IMR-90 (cell line): ENCODE measurements at regions not wholly inside any gene's neighbourhood (a gene's known extent, or its start where the extent isn't known, plus 50 kb on each side); places are given as distances from the start of the nearest gene placed in this dataset.

Source experiments
- ATAC-seq: fragments of 200-7000 bp; cut with Tn5 transposase; 2 replicates; pipeline ENCODE4 v1.9.1; 2020; ENCODE audit warnings: low read depth, mild to moderate bottlenecking, moderate library complexity
- BruUV-seq: library from RNA; stranded (reverse); fragments of 400-500 nt; replicated peaks from 2 replicates; lab custom pipeline; 2021; lab: Mats Ljungman, UMichigan
- CTCF ChIA-PET: fragments of 300-600 bp; formaldehyde crosslinking; extraction: SDS; loops from one replicate; lab custom pipeline; 2021; ENCODE audit warnings: antibody characterized with exemption; lab: Yijun Ruan, JAX
- POLR2A ChIA-PET: fragments of 300-600 bp; sonication (Branson Sonifier 250); formaldehyde crosslinking; loops from one replicate; lab custom pipeline; 2022; ENCODE audit warnings: antibody characterized with exemption; ENCODE audit not compliant: unreplicated experiment; lab: Charles Lee
- DNase-seq: peaks from one replicate; pipeline ENCODE4 v3.0.0; 2013
- H2AFZ ChIP-seq: replicated peaks from 2 replicates; pipeline ENCODE3; 2013; ENCODE audit warnings: low read length, mild to moderate bottlenecking; ENCODE audit not compliant: poor library complexity
- H2AK5ac ChIP-seq: 2 replicates; pipeline ENCODE4 v1.6.1; 2013; ENCODE audit warnings: low read depth, low read length, inconsistent platforms
- H2AK9ac ChIP-seq: replicated peaks from 2 replicates; pipeline ENCODE3; 2013; ENCODE audit warnings: mild to moderate bottlenecking, low read depth, low read length, moderate library complexity; ENCODE audit not compliant: poor library complexity
- H2BK120ac ChIP-seq: 2 replicates; pipeline ENCODE4 v1.6.1; 2013; ENCODE audit warnings: low read depth, low read length, inconsistent platforms
- H2BK15ac ChIP-seq: 3 replicates; pipeline ENCODE4 v1.6.1; 2013; ENCODE audit warnings: low read depth, low read length, inconsistent platforms
- H2BK20ac ChIP-seq: 2 replicates; pipeline ENCODE4 v1.6.1; 2013; ENCODE audit warnings: low read depth, mild to moderate bottlenecking, inconsistent platforms, low read length, moderate library complexity
- H2BK5ac ChIP-seq: 2 replicates; pipeline ENCODE4 v1.6.1; 2013; ENCODE audit warnings: mild to moderate bottlenecking, low read depth, low read length, inconsistent platforms; ENCODE audit not compliant: poor library complexity, severe bottlenecking
- H3K14ac ChIP-seq: replicated peaks from 2 replicates; pipeline ENCODE4 v1.6.1; 2013; ENCODE audit warnings: low read depth, low read length, inconsistent platforms
- H3K18ac ChIP-seq: 2 replicates; pipeline ENCODE4 v1.6.1; 2013; ENCODE audit warnings: low read depth, low read length, control low read depth
- H3K23ac ChIP-seq: 2 replicates; pipeline ENCODE4 v1.6.1; 2013; ENCODE audit warnings: low read depth, low read length, inconsistent platforms
- H3K27ac ChIP-seq: 2 replicates; pipeline ENCODE4 v1.5.1; 2013; ENCODE audit warnings: mild to moderate bottlenecking, control low read depth, low read length; ENCODE audit not compliant: insufficient read depth
- H3K27me3 ChIP-seq: 2 replicates; pipeline ENCODE4 v1.6.1; 2013; ENCODE audit warnings: low read length; ENCODE audit not compliant: control insufficient read depth, insufficient read depth
- H3K36me3 ChIP-seq: 2 replicates; pipeline ENCODE4 v1.6.1; 2013; ENCODE audit warnings: low read length, mixed read lengths; ENCODE audit not compliant: control insufficient read depth, insufficient read depth
- H3K4ac ChIP-seq: 2 replicates; pipeline ENCODE4 v1.6.1; 2013; ENCODE audit warnings: low read depth, low read length, inconsistent platforms
- H3K4me1 ChIP-seq: 2 replicates; pipeline ENCODE4 v1.6.1; 2013; ENCODE audit warnings: low read length, mixed read lengths; ENCODE audit not compliant: control insufficient read depth, insufficient read depth
- H3K4me2 ChIP-seq: 2 replicates; pipeline ENCODE4 v1.6.1; 2013; ENCODE audit warnings: low read depth, mild to moderate bottlenecking, control low read depth, low read length, moderate library complexity
- H3K4me3 ChIP-seq: 2 replicates; pipeline ENCODE4 v1.5.1; 2013; ENCODE audit warnings: low read depth, mild to moderate bottlenecking, control low read depth, low read length, moderate library complexity; ENCODE audit not compliant: insufficient read depth
- H3K56ac ChIP-seq: 2 replicates; pipeline ENCODE4 v1.6.1; 2013; ENCODE audit warnings: low read length, inconsistent platforms; ENCODE audit not compliant: insufficient read depth; ENCODE audit errors: extremely low read depth
- H3K79me1 ChIP-seq, 2 experiments: 2 replicates each; pipeline ENCODE4 v1.6.1; 2013; ENCODE audit warnings: low read length in 2 of 2, inconsistent platforms in 1 of 2, low read depth in 1 of 2
- H3K9ac ChIP-seq: 2 replicates; pipeline ENCODE4 v1.6.1; 2013; ENCODE audit warnings: low read depth, low read length, control low read depth
- H3K9me1 ChIP-seq: 2 replicates; pipeline ENCODE4 v1.6.1; 2013; ENCODE audit warnings: low read length, inconsistent platforms; ENCODE audit not compliant: insufficient read depth
- H3K9me3 ChIP-seq: 2 replicates; pipeline ENCODE4 v1.6.1; 2013; ENCODE audit warnings: low read length; ENCODE audit not compliant: control insufficient read depth, insufficient read depth
- H4K20me1 ChIP-seq: 2 replicates; pipeline ENCODE4 v1.6.1; 2013; ENCODE audit warnings: low read length, inconsistent platforms; ENCODE audit not compliant: insufficient read depth
- H4K5ac ChIP-seq: 2 replicates; pipeline ENCODE4 v1.6.1; 2013; ENCODE audit warnings: mild to moderate bottlenecking, low read depth, low read length, control low read depth
- H4K8ac ChIP-seq, 2 experiments: 2 replicates each; pipeline ENCODE4 v1.6.1; 2013; ENCODE audit warnings: low read depth in 2 of 2, low read length in 2 of 2, control low read depth in 1 of 2, inconsistent platforms in 1 of 2
- H4K91ac ChIP-seq: 2 replicates; pipeline ENCODE4 v1.6.1; 2013; ENCODE audit warnings: low read depth, low read length, inconsistent platforms; ENCODE audit not compliant: insufficient read depth
- CEBPB ChIP-seq: IDR thresholded peaks from 2 replicates; pipeline ENCODE4 v1.6.1; 2012; ENCODE audit warnings: low read depth, low read length, improper control_type of control experiment
- WGBS, 2 experiments: methylation state at CpG; one replicate each; pipeline versions ENCODE4 v1.1.5 to v1.1.7; 2013; ENCODE audit warnings: missing lambda C conversion rate in 2 of 2; ENCODE audit not compliant: insufficient read length in 1 of 2; ENCODE audit errors: extremely low coverage in 2 of 2; 5-methylcytosine and 5-hydroxymethylcytosine counted together
- dilution Hi-C: fragments of 300-500 bp; cut with HindIII; formaldehyde crosslinking; loops from one replicate; pipeline ENCODE4 v1.14.3; 2018; ENCODE audit warnings: low sequenced_read_pairs; ENCODE audit not compliant: unreplicated experiment
- in situ Hi-C: fragments of 300-500 bp; cut with MboI; formaldehyde crosslinking; loops from 3 replicates; pipeline ENCODE4 v1.14.3; 2019; ENCODE audit warnings: low sequenced_read_pairs, inconsistent platforms, mixed read lengths
- intact Hi-C: fragments of 100-400 bp; cut with micrococcal nuclease; formaldehyde crosslinking; loops from 2 replicates; pipeline ENCODE4 v1.10.0; 2022
- TF ChIP-seq, protein P1 (sequence below): conservative IDR thresholded peaks from 2 replicates; pipeline ENCODE4 v1.5.1; 2012; ENCODE audit warnings: mild to moderate bottlenecking, low read depth, low read length, improper control_type of control experiment

- Histone ChIP-seq H4K8ac (no peak overlapping the region), H3K14ac (no peak overlapping the region), H3K9me1 (no peaks in the 10 kb centered on the region), H2BK20ac (no peak overlapping the region), H2BK15ac (no peak overlapping the region), H2AFZ (no peak overlapping the region), H2BK5ac (no peak overlapping the region), H3K27ac (no peak overlapping the region), H3K18ac (no peak overlapping the region), H3K36me3 (no peaks in the 10 kb centered on the region), H2AK9ac (no peak overlapping the region), H3K27me3 (no peaks in the 10 kb centered on the region), H3K56ac (no peak overlapping the region), H3K23ac (no peak overlapping the region), H3K4ac (no peak overlapping the region), H4K91ac (no peak overlapping the region), H3K4me2 (no peak overlapping the region), H4K20me1 (no peaks in the 10 kb centered on the region), H3K79me1 (no peaks in the 10 kb centered on the region), H2AK5ac (no peak overlapping the region), H2BK120ac (no peak overlapping the region), H3K9me3 (peaks cover 16% of the 10 kb centered on the region), H3K4me3 (no peak overlapping the region), H3K4me1 (no peaks in the 10 kb centered on the region), H4K5ac (no peak overlapping the region), H3K9ac (no peak overlapping the region)
- in situ Hi-C loops: no loop called here
- ATAC-seq (no peak), DNase-seq (no peak)
- ChIA-PET CTCF (no interaction called here), POLR2A (no interaction called here)
- BruUV-seq: no TSS peak
- intact Hi-C loops: no loop called here
- WGBS, 2 experiments: no CpG with 5 or more reads among the region's 4 CpGs
- dilution Hi-C loops: no loop called here
- TF ChIP-seq CEBPB: no peak
- TF ChIP-seq, protein P1, sequence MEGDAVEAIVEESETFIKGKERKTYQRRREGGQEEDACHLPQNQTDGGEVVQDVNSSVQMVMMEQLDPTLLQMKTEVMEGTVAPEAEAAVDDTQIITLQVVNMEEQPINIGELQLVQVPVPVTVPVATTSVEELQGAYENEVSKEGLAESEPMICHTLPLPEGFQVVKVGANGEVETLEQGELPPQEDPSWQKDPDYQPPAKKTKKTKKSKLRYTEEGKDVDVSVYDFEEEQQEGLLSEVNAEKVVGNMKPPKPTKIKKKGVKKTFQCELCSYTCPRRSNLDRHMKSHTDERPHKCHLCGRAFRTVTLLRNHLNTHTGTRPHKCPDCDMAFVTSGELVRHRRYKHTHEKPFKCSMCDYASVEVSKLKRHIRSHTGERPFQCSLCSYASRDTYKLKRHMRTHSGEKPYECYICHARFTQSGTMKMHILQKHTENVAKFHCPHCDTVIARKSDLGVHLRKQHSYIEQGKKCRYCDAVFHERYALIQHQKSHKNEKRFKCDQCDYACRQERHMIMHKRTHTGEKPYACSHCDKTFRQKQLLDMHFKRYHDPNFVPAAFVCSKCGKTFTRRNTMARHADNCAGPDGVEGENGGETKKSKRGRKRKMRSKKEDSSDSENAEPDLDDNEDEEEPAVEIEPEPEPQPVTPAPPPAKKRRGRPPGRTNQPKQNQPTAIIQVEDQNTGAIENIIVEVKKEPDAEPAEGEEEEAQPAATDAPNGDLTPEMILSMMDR: no peak
Measured at GRCh38 chr10:117635826-117636225, 93.3 kb downstream of the EMX2 start.
